ENCODE measurements at regions not wholly inside any gene's neighbourhood (a gene's known extent, or its start where the extent isn't known, plus 50 kb on each side); places are given as distances from the start of the nearest gene placed in this dataset.
A peak's percentile ranks its signal among the peaks of the same experiment; 100 is the strongest.

DNA sequence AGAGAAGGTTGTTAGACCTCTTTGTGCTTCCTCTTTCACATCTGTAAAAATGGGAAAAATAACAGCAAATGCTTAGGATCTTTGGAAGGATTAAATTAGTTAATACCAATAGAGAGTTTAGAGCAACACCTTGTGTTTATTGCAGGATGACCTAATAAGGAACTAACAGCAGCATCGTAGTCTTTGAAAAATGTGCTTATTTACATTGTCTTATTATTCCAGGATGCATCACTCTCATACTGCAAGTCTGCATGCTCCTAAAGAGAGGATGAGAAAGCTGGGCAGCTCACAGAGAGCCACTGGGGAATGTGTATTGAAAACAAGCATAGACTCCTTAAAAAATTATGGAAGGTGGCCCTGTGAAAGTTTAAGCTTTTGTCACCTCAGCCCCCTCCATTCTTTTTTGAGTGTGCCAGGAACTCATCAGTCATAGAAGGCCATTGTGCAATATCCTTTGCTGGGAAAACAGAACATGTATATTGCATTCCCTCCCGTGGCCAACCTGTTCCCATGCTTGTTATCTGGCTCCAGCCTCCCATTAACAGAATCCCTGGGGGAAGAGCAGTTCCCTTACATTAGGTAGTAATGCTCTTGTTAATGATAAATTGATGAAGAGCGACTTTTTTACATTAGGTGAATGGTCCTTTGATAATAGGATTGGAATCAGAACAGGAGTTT lies 180.7 kb downstream of the ZNF326 start:
- no peak overlapping the region for H3K27ac ChIP-seq (ENCODE audit: extremely low read length, insufficient read depth, low read length)
- POLR2A ChIA-PET = no interaction called here

DNA sequence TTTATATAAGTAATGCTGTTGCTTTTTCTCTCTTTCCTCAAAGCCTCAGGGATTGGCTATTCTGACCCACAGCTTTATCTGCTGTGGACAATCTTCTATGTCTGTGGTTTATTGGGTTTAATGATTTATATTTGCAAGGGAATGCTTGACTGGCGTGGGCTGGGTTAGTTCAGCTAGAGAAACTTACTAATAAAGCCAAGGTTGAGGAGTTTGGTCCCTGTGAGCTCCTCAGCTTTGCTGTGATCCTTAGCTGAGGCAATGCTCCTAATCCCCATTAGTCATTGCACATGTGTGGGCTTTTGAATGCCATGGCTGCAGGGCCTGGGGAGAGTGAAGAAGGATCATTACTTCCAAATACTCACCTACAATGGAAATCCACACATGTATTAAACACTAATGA lies 179.3 kb downstream of the ZNF326 start:
- no TSS peak for BruUV-seq (replicated peaks)
- Histone ChIP-seq H3K27ac (ENCODE audit: extremely low read length, insufficient read depth, low read length) (no peak overlapping the region), H3K79me2 (ENCODE audit: insufficient read depth, low read length) (no peaks in the 10 kb centered on the region), H3K4me2 (ENCODE audit: low read depth, low read length) (no peak overlapping the region), H3K4me1 (ENCODE audit: insufficient read depth, low read length) (no peaks in the 10 kb centered on the region), H3K36me3 (replicated peaks in 1 of 2; ENCODE audit: control insufficient read depth in 1 of 2, insufficient read depth in 2 of 2, low read length in 2 of 2) (no peaks in the 10 kb centered on the region), H3K9ac (ENCODE audit: insufficient read depth, low read depth, low read length) (no peak overlapping the region), H3K27me3 (ENCODE audit: control insufficient read depth in 1 of 2, insufficient read depth in 2 of 2, low read length in 2 of 2) (no peaks in the 10 kb centered on the region), H3K4me3 (replicated peaks in 1 of 3; ENCODE audit: insufficient read depth in 1 of 3, low read depth in 2 of 3, low read length in 3 of 3) (no peak overlapping the region), H4K20me1 (ENCODE audit: insufficient read depth, low read length) (no peaks in the 10 kb centered on the region), H3K9me3 (ENCODE audit: low read length) (no peaks in the 10 kb centered on the region), H2AFZ (ENCODE audit: low read length) (no peak overlapping the region)
- POLR2A ChIA-PET = no interaction called here
- in situ Hi-C loops (cut with HindIII; ENCODE audit: extremely low pct_ligation_motif_present, low pct_unique_long_range_greater_than_20kb) = no loop called here
- WGBS (ENCODE audit: low lambda C conversion rate) = 0% methylated on average over 1 of the region's 1 CpG
- intact Hi-C loops (cut with micrococcal nuclease; ENCODE audit: unreplicated experiment) = no loop called here
- no peak for DNase-seq (ENCODE audit: low spot score)
- no peak for FAIRE-seq
- CTCF ChIA-PET (ENCODE audit: low intra/inter-chr PET ratio, low total read pairs) = no interaction called here
- no peak for ATAC-seq
- TF ChIP-seq MAF1 (CRISPR knock-in tag; IDR thresholded peaks at IDR 0.05; ENCODE audit: borderline replicate concordance) (no peak), STAT5B (CRISPR knock-in tag; IDR thresholded peaks at IDR 0.05) (no peak), THAP11 (CRISPR knock-in tag; IDR thresholded peaks at IDR 0.05) (no peak), KDM1A (CRISPR knock-in tag; IDR thresholded peaks at IDR 0.05) (no peak), ZNF614 (CRISPR knock-in tag; IDR thresholded peaks at IDR 0.05; ENCODE audit: borderline replicate concordance) (no peak), ZNF382 (CRISPR knock-in tag; IDR thresholded peaks at IDR 0.05; ENCODE audit: borderline replicate concordance) (no peak), ZNF562 (CRISPR knock-in tag; IDR thresholded peaks at IDR 0.05; ENCODE audit: borderline replicate concordance) (no peak), ZNF235 (CRISPR knock-in tag; IDR thresholded peaks at IDR 0.05; ENCODE audit: borderline replicate concordance) (no peak)
- TF ChIP-seq, protein P1, sequence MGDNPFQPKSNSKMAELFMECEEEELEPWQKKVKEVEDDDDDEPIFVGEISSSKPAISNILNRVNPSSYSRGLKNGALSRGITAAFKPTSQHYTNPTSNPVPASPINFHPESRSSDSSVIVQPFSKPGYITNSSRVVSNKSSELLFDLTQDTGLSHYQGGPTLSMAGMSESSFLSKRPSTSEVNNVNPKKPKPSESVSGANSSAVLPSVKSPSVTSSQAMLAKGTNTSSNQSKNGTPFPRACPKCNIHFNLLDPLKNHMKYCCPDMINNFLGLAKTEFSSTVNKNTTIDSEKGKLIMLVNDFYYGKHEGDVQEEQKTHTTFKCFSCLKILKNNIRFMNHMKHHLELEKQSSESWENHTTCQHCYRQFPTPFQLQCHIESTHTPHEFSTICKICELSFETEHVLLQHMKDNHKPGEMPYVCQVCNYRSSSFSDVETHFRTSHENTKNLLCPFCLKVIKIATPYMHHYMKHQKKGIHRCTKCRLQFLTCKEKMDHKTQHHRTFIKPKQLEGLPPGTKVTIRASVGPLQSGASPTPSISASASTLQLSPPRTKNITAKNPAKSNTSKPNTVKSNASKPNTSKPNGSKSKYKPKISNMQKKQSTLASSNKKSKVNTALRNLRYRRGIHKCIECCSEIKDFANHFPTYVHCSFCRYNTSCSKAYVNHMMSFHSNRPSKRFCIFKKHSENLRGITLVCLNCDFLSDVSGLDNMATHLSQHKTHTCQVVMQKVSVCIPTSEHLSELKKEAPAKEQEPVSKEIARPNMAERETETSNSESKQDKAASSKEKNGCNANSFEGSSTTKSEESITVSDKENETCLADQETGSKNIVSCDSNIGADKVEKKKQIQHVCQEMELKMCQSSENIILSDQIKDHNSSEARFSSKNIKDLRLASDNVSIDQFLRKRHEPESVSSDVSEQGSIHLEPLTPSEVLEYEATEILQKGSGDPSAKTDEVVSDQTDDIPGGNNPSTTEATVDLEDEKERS (CRISPR knock-in tag; IDR thresholded peaks at IDR 0.05) = no peak

More for the DNA sequence above, 180.7 kb downstream of the ZNF326 start:
- Histone ChIP-seq H3K27me3 (ENCODE audit: control insufficient read depth in 1 of 2, insufficient read depth in 2 of 2, low read length in 2 of 2) (no peaks in the 10 kb centered on the region), H3K9ac (ENCODE audit: insufficient read depth, low read depth, low read length) (no peak overlapping the region), H3K79me2 (ENCODE audit: insufficient read depth, low read length) (no peaks in the 10 kb centered on the region), H3K9me3 (ENCODE audit: low read length) (no peaks in the 10 kb centered on the region), H2AFZ (ENCODE audit: low read length) (no peak overlapping the region), H3K4me1 (ENCODE audit: insufficient read depth, low read length) (no peaks in the 10 kb centered on the region), H3K36me3 (replicated peaks in 1 of 2; ENCODE audit: control insufficient read depth in 1 of 2, insufficient read depth in 2 of 2, low read length in 2 of 2) (no peaks in the 10 kb centered on the region), H3K4me2 (ENCODE audit: low read depth, low read length) (no peak overlapping the region), H4K20me1 (ENCODE audit: insufficient read depth, low read length) (no peaks in the 10 kb centered on the region), H3K4me3 (replicated peaks in 1 of 3; ENCODE audit: insufficient read depth in 1 of 3, low read depth in 2 of 3, low read length in 3 of 3) (no peak overlapping the region)
- in situ Hi-C loops (cut with HindIII; ENCODE audit: extremely low pct_ligation_motif_present, low pct_unique_long_range_greater_than_20kb) (no loop called here), intact Hi-C loops (cut with micrococcal nuclease; ENCODE audit: unreplicated experiment) (no loop called here)
- FAIRE-seq (no peak), DNase-seq (ENCODE audit: low spot score) (no peak), ATAC-seq (no peak)
- WGBS (ENCODE audit: low lambda C conversion rate) = 0% methylated on average over 3 of the region's 3 CpGs
- no TSS peak for BruUV-seq (replicated peaks)
- TF ChIP-seq CEBPG (CRISPR knock-in tag; IDR thresholded peaks at IDR 0.05) = peak; percentile 23; the same call in 1 of the 2 replicates
- TF ChIP-seq, protein P2, sequence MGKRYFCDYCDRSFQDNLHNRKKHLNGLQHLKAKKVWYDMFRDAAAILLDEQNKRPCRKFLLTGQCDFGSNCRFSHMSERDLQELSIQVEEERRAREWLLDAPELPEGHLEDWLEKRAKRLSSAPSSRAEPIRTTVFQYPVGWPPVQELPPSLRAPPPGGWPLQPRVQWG (CRISPR knock-in tag; IDR thresholded peaks at IDR 0.05; ENCODE audit: borderline replicate concordance, low read depth) = no peak
- peak; percentile 69; the same call in 1 of the 2 replicates for TF ChIP-seq CEBPB (IDR thresholded peaks at IDR 0.05; ENCODE audit: borderline replicate concordance, low read depth, low read length)
- CTCF ChIA-PET (ENCODE audit: low intra/inter-chr PET ratio, low total read pairs) = no interaction called here

Data from HepG2 (cell line).